MG63 (cell line): ENCODE measurements at regions not wholly inside any gene's neighbourhood (a gene's known extent, or its start where the extent isn't known, plus 50 kb on each side); places are given as distances from the start of the nearest gene placed in this dataset.
A peak's percentile ranks its signal among the peaks of the same experiment; 100 is the strongest.
"Not testable (repeated sequence)": the region's sequence is repeated elsewhere in the genome, so short reads cannot be mapped to it uniquely, and the experiment has no call there.

Source experiments
- DNase-seq: peaks from one replicate; pipeline ENCODE4 v3.0.0-alpha.2; 2020
- H3K27me3 ChIP-seq: fragments of 250-450 bp; sonication (Bioruptor Pico); 2 replicates; pipeline ENCODE4 v1.5.1; 2020; ENCODE audit warnings: mild to moderate bottlenecking, moderate library complexity
- H3K36me3 ChIP-seq: fragments of 250-450 bp; sonication (Bioruptor Pico); 2 replicates; pipeline ENCODE4 v1.5.1; 2020; ENCODE audit warnings: mild to moderate bottlenecking, moderate library complexity
- H3K4me3 ChIP-seq: fragments of 250-450 bp; sonication (Bioruptor Pico); 2 replicates; pipeline ENCODE4 v1.5.1; 2020; ENCODE audit warnings: mild to moderate bottlenecking, moderate library complexity
- H3K9me3 ChIP-seq: fragments of 250-450 bp; sonication (Bioruptor Pico); 2 replicates; pipeline ENCODE4 v1.5.1; 2020; ENCODE audit warnings: mild to moderate bottlenecking, moderate library complexity

DNA sequence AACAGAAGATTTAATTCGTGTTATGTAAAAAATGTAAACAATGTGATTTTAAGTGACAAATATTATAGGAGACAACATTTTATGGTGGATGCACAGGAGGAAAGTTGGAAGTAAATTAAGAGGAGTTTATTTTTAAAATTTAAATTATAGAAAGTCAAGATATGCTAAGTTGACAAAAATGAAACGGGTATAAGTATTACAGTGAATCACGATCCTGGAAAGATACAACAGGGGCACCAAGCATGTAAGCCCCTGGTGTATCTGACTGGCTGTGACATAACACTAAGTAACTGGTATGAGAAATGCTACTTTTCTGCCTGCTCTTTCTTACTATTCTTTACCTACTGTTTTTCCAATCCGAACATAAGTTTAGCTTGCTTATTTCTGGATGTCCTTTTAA is 419.8 kb upstream of the CHD1 start:
- no peaks in the 10 kb centered on the region for H3K36me3 ChIP-seq
- H3K9me3 ChIP-seq, result no peaks in the 10 kb centered on the region
- H3K27me3 ChIP-seq, result no peaks in the 10 kb centered on the region; the same call in 1 of the 2 replicates
- DNase-seq, result no peak
- H3K4me3 ChIP-seq, result peak overlapping the region; percentile 33

DNA sequence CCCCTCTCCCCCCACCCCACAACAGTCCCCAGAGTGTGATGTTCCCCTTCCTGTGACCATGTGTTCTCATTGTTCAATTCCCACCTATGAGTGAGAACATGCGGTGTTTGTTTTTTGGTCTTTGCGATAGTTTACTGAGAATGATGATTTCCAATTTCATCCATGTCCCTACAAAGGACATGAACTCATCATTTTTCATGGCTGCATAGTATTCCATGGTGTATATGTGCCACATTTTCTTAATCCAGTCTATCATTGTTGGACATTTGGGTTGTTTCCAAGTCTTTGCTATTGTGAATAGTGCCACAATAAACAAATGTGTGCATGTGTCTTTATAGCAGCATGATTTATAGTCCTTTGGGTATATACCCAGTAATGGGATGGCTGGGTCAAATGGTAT is 411.0 kb upstream of the CHD1 start:
- not testable (repeated sequence) for DNase-seq, H3K4me3 ChIP-seq

GRCh38 chr5:99334936-99335335 is 406.1 kb upstream of the CHD1 start:
- Histone ChIP-seq H3K36me3 (no peaks in the 10 kb centered on the region), H3K27me3 (no peaks in the 10 kb centered on the region), H3K4me3 (no peak overlapping the region), H3K9me3 (no peaks in the 10 kb centered on the region; the same call in 1 of the 2 replicates)
- DNase-seq, result no peak

More for the DNA sequence above, 411.0 kb upstream of the CHD1 start:
- not testable (repeated sequence) for H3K9me3 ChIP-seq, H3K36me3 ChIP-seq, H3K27me3 ChIP-seq

DNA sequence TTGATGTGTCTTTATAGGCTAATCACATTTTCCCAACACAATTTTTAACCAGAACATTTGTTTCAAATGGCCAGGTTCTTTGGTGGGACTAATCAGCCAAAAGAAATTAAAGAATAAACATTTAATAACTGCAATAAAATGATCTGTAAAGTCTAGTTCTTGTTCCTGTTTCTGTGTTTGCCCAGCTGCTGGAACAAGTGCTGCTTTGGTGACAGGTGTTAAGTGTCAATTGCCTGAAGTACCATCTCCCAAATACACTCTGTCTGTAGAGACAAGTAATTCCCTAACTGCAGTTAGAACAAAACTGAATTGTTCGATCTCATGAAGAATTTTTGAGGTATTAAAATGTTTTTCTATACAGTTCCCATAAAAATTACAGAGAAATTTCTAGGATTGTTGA is 402.3 kb upstream of the CHD1 start:
- DNase-seq, result no peak
- no peak overlapping the region for H3K4me3 ChIP-seq
- H3K36me3 ChIP-seq, result no peaks in the 10 kb centered on the region
- no peaks in the 10 kb centered on the region for H3K9me3 ChIP-seq
- no peaks in the 10 kb centered on the region for H3K27me3 ChIP-seq

DNA sequence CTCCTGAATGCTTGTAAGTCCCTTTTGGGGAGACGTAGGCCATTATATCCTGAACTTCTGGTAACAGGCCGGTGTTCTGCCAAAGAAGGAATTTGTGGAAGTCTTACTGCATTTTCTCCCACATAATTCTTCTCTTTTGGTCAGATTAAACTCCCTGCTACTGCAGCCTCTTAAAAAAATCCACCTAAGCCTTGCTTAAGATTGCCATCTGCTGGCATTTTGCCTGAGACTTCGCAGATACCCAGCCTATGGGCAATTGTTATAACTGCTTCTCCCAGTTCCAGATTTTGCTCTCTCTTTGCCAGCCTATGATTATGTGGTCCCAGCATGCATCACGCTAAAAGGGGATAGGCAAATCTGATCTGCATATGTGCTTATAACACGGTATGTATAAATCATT is 391.6 kb upstream of the CHD1 start:
- DNase-seq, result no peak
- no peaks in the 10 kb centered on the region for H3K9me3 ChIP-seq

GRCh38 chr5:99317136-99317535 is 388.3 kb upstream of the CHD1 start:
- no peak overlapping the region for H3K4me3 ChIP-seq
- H3K27me3 ChIP-seq, result no peaks in the 10 kb centered on the region; the same call in none of the 2 replicates
- H3K36me3 ChIP-seq, result no peaks in the 10 kb centered on the region
- H3K9me3 ChIP-seq, result no peaks in the 10 kb centered on the region
- DNase-seq, result no peak

More for the DNA sequence above, 391.6 kb upstream of the CHD1 start:
- Histone ChIP-seq H3K27me3 (no peaks in the 10 kb centered on the region; the same call in none of the 2 replicates), H3K36me3 (no peaks in the 10 kb centered on the region), H3K4me3 (no peak overlapping the region)

- no peaks in the 10 kb centered on the region for H3K9me3 ChIP-seq
- no peak overlapping the region for H3K4me3 ChIP-seq
- H3K27me3 ChIP-seq, result no peaks in the 10 kb centered on the region; the same call in none of the 2 replicates
- H3K36me3 ChIP-seq, result no peaks in the 10 kb centered on the region
- no peak for DNase-seq
Measured at GRCh38 chr5:99316484-99316883, 387.7 kb upstream of the CHD1 start.

- DNase-seq, result no peak
- H3K27me3 ChIP-seq, result no peaks in the 10 kb centered on the region; the same call in none of the 2 replicates
- no peak overlapping the region for H3K4me3 ChIP-seq
- H3K36me3 ChIP-seq, result no peaks in the 10 kb centered on the region
- no peaks in the 10 kb centered on the region for H3K9me3 ChIP-seq
Measured at GRCh38 chr5:99315413-99316183, 386.8 kb upstream of the CHD1 start.

- Histone ChIP-seq H3K27me3 (no peaks in the 10 kb centered on the region; the same call in none of the 2 replicates), H3K36me3 (no peaks in the 10 kb centered on the region), H3K9me3 (no peaks in the 10 kb centered on the region), H3K4me3 (no peak overlapping the region)
- no peak for DNase-seq
Measured at GRCh38 chr5:99314721-99315120, 385.9 kb upstream of the CHD1 start.

DNA sequence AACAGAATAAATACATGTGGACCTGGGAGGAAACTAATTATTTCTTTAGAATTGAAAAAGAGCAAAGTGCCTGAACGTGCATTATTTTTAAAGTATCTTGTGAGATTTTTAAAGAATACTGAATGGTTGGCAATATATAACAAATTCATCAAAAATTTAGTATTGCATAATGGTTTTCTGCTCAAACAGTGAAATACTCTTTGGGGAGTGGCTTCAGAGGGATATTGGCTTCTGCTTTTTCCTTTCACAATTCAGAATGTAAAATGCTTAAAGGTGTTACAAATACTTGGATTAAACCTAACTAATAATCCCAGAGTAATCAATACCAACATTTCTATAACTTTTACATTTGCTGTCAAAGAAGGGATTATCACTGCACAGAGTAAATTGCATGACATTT is 379.3 kb upstream of the CHD1 start:
- H3K27me3 ChIP-seq, result no peaks in the 10 kb centered on the region
- H3K9me3 ChIP-seq, result no peaks in the 10 kb centered on the region
- H3K4me3 ChIP-seq, result no peak overlapping the region
- no peaks in the 10 kb centered on the region for H3K36me3 ChIP-seq
- no peak for DNase-seq

DNA sequence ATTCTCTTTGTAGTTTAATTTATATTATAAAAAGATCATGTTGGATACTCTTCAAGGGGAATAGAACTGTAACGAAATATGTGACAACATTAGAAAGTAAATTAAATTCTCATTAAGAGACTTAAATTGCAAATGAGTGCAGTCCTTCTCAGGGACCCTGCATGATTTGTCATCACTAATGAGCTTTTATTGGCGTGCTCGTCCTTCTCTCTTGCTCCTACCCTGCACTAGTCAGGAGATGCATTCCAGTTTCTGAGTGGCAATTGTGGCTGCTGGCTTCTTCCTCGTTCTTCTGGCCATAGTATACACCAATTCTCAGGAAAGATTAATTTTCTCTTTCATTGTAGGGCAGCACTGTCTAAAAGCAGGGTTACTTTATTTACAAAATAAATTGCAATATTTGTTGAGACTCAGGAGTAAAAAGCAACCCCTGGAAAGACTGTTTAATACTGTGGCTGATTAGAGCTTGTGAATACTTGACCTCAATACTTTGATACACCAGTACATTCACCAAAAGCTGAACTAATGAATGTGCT is 376.3 kb upstream of the CHD1 start:
- no peaks in the 10 kb centered on the region for H3K9me3 ChIP-seq
- H3K36me3 ChIP-seq, result no peaks in the 10 kb centered on the region
- no peaks in the 10 kb centered on the region for H3K27me3 ChIP-seq
- DNase-seq, result no peak
- no peak overlapping the region for H3K4me3 ChIP-seq

- DNase-seq, result no peak
- no peaks in the 10 kb centered on the region; the same call in 1 of the 2 replicates for H3K27me3 ChIP-seq
- no peaks in the 10 kb centered on the region for H3K9me3 ChIP-seq
- no peaks in the 10 kb centered on the region for H3K36me3 ChIP-seq
- no peak overlapping the region for H3K4me3 ChIP-seq
Measured at GRCh38 chr5:99285606-99286005, 356.8 kb upstream of the CHD1 start.

GRCh38 chr5:99275128-99275527 is 346.3 kb upstream of the CHD1 start:
- DNase-seq, result no peak
- 0 out of 2 replicates have a peak, but pooled peaks cover 2% of the 10 kb centered on the region for H3K27me3 ChIP-seq
- H3K36me3 ChIP-seq, result no peaks in the 10 kb centered on the region
- no peak overlapping the region for H3K4me3 ChIP-seq
- H3K9me3 ChIP-seq, result no peaks in the 10 kb centered on the region

- no peak for DNase-seq
- H3K9me3 ChIP-seq, result no peaks in the 10 kb centered on the region
Measured at GRCh38 chr5:99272576-99272975, 343.8 kb upstream of the CHD1 start.

GRCh38 chr5:99258819-99259218 is 330.0 kb upstream of the CHD1 start:
- peaks cover 4% of the 10 kb centered on the region; the same call in 1 of the 2 replicates for H3K9me3 ChIP-seq
- H3K36me3 ChIP-seq, result no peaks in the 10 kb centered on the region
- no peak overlapping the region for H3K4me3 ChIP-seq
- H3K27me3 ChIP-seq, result no peaks in the 10 kb centered on the region; the same call in 1 of the 2 replicates
- DNase-seq, result no peak

More at GRCh38 chr5:99272576-99272975, 343.8 kb upstream of the CHD1 start:
- Histone ChIP-seq H3K27me3 (no peaks in the 10 kb centered on the region), H3K4me3 (no peak overlapping the region), H3K36me3 (no peaks in the 10 kb centered on the region)

DNA sequence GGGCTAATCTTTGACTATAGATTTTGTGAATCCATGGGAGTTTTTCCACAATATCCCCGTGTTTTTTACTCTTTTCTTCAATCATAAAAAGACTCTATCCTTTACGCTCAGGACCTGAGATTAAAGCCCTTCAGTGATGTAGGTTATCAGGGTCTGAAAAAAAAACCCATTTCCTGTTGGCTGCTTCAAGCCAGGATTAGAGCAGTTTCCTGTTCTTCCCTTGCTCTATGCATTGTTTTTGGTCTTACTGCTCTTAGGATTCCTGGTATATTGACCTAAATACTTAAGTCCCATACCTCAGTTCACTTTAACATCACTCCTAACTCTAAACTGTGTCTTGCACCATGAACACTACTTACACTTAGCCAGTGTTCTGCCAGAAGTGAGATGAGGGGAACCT is 319.3 kb upstream of the CHD1 start:
- no peak overlapping the region for H3K4me3 ChIP-seq
- no peak for DNase-seq
- H3K27me3 ChIP-seq, result no peaks in the 10 kb centered on the region
- no peaks in the 10 kb centered on the region for H3K9me3 ChIP-seq
- no peaks in the 10 kb centered on the region for H3K36me3 ChIP-seq

GRCh38 chr5:99247346-99247745 is 318.5 kb upstream of the CHD1 start:
- no peaks in the 10 kb centered on the region for H3K9me3 ChIP-seq
- H3K36me3 ChIP-seq, result no peaks in the 10 kb centered on the region
- DNase-seq, result no peak
- H3K27me3 ChIP-seq, result no peaks in the 10 kb centered on the region
- no peak overlapping the region for H3K4me3 ChIP-seq

- H3K27me3 ChIP-seq, result no peaks in the 10 kb centered on the region
- no peaks in the 10 kb centered on the region for H3K9me3 ChIP-seq
- H3K4me3 ChIP-seq, result no peak overlapping the region
- H3K36me3 ChIP-seq, result no peaks in the 10 kb centered on the region
- DNase-seq, result no peak
Measured at GRCh38 chr5:99243111-99243510, 314.3 kb upstream of the CHD1 start.
